ENCODE measurements at regions not wholly inside any gene's neighbourhood (a gene's known extent, or its start where the extent isn't known, plus 50 kb on each side); places are given as distances from the start of the nearest gene placed in this dataset.

DNA sequence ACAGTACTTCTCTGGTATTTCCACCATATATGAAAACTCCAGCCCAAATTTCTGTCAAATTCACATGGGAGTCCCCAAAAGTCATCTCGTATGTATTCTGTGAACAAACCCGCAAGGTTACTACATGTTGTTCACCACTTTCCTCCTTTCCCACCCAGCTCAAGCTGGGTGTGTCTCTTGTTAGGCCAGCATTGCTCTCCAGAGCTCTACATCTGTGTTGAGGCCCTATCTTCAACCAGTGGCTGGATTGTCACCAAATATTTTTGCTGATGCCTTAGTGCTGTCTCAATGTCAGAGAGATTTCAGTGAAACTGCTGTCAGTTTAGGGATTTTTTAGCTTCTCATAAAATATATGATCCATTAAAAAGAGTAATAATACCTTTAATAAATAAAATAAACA lies 230.9 kb downstream of the BTG1 start:
- DNase-seq = no peak

DNA sequence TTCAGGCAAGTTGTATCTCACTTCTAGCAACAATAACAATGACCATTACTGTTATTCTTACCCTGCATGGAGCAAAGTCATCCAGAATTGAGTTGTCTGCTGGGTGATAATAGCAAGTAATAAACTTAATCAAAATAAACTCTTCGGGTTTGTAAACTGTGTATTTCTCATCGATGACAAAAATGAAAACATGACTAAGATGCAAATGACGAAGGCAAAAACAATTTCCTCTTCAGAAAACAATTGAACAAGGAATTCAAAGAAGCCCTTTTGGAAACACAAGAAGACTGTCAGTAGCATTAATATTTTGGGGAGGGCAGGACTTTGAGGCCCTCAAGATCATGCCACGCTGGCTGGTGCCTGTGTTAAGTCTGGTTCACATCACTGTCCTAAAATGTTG lies 232.0 kb downstream of the BTG1 start:
- DNase-seq = no peak

DNA sequence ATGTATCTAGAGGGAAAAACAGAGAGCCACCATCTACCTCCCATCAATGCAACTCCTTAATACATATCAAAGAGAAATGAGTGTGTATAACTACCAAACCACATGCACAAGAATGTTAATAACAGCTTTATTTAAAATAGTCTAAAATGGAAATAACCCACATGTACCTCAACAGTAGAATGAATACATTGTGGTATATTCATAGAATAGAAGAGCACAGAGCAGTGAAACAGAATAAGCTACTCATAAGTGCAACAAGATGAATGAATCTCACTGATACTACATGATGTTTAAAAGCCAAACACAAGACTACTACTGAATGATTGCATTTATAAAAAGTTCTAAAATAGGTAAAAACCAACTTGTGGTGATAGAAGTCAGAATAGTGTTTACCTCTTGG lies 232.5 kb downstream of the BTG1 start:
- DNase-seq = no peak

- no peak for DNase-seq
Measured at GRCh38 chr12:91912178-91912577, 233.5 kb downstream of the BTG1 start.

DNA sequence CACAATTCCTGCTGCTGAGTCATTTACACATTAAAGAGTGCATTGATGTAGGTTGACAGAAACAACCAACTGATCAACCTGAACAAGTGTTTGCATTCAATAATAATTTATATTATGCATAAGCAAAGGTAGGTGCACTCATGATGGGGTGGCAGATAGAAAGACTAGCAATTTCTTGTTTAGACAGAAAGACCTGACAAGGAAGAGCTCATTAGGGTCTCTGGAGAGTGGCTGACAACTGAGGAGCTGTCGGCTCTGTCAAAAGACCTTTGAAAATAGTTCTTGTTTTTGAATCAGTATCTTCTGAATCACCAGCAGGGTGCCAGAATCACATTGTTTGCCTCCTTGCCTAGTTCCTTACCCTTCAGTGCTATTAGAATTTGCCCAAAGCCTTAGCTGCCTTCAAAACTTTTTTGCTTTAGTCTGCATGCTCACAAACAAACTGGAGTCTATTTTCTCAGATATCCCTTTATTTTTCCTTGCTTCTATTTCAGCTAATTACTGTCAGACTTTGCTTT lies 234.7 kb downstream of the BTG1 start:
- peak; percentile 44 for DNase-seq

DNA sequence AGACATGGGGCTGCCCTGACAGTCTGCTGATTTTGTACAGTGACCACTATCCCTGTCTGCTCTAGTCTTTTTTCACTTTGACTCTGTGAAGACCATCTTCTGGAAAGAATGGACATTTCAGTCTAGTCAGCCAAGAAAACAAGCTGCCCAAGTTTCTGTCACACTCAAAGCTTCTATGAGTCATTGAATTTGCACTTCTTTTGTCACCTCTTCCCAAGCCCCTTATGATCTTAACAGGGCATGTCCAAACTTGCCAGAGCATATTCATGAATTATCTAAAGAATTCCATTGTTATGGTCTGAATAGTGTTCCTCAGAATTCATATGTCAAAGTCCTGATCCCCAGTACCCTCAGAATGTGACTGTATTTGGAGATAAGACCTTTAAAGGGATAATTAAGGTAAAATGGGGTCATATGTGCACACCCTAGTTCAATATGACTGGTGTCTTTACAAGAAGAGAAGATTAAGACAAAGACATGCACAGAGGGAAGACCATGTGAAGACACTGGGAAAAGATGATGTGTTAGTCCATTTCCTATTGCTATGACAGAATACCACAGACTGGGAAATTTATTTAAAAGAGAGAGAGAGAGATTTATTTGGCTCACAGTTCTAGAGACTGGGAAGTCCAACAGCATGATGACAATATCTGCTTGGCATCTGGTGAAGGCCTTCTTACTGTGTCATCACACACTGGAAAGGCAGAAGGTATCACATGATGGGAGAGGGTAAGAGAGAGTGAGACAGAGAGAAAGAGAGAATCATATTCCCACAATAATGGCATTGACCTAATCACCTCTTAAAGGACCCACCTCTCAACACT lies 242.6 kb downstream of the BTG1 start:
- DNase-seq = no peak

DNA sequence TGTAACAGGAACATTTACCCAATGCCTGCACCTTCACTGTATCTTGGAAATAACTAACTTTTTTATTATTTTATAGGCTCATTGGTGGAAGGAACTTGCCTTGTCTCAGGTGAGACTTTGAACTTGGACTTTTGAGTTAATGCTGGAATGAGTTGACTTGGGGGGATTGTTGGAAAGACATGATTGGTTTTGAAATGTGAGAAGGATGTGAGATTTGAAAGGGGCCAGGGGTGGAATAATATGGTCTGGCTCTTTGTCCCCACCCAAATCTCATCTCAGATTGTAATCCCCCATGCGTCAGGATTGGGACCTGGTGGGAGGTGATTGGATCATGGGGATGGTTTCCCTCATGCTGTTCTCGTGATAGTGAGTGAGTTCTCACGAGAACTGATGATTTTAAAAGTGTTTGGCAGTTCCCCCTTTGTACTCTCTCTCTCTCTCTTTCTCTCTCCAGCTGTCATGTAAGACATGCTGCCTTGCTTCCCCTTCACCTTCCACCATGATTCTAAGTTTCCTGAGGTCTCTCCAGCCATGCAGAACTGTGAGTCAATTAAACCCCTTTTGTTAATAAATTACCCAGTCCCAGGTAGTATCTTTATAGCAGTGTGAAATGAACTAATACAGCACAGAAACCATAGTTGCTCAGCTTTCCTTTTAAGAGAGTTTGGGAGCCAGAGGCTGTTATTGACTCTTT lies 244.1 kb downstream of the BTG1 start:
- DNase-seq = no peak

- DNase-seq = no peak
Measured at GRCh38 chr12:91900971-91901370, 244.7 kb downstream of the BTG1 start.

- no peak for DNase-seq
Measured at GRCh38 chr12:91899056-91899455, 246.6 kb downstream of the BTG1 start.

DNA sequence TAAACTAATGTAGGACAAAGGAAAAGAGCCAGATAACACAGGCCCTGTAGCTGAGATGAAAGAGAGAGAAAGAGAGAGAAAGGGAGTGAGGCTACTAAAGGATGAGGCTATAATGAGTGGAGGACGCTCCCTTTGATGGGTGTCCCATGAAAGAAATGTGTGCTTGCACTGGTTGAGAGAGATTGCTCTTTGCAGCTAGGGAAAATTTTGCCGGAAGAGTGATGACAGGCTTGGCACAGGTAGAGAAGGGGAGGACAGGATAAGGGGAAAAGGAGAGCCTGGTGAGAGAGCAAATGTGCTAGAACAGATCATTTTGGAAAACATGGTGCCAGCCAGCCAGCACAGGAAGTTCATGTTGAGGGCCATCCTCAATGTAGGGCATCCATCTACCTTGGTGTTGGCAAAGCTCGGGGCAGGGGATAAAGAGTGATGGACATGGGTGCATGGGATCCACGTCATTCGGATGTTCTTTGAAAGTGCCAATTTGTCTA lies 248.6 kb downstream of the BTG1 start:
- DNase-seq = no peak

- peak; percentile 45 for DNase-seq
Measured at GRCh38 chr12:91896286-91897024, 249.2 kb downstream of the BTG1 start.

GRCh38 chr12:91894911-91895310 lies 250.7 kb downstream of the BTG1 start:
- DNase-seq = no peak

DNA sequence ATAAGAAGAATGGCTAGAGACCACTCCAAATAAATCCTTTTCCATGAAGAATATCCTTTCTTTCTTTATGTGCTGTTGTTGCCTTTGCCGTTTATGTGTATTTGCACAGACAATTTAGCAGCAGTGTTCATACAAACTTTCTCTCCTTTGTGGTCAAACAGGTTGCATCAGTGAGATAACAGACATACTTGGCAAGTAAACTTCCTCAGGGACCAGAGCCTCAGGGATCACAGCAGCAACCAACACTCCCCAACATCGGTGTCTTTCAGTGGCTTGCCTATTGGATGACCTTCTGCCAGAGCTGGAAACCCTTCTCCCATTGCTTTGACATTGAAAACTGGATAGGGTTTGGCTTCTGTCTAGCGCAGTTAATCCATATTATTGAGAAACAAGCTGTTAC lies 252.2 kb downstream of the BTG1 start:
- DNase-seq = no peak

GRCh38 chr12:91892081-91892855 lies 253.4 kb downstream of the BTG1 start:
- DNase-seq = no peak

DNA sequence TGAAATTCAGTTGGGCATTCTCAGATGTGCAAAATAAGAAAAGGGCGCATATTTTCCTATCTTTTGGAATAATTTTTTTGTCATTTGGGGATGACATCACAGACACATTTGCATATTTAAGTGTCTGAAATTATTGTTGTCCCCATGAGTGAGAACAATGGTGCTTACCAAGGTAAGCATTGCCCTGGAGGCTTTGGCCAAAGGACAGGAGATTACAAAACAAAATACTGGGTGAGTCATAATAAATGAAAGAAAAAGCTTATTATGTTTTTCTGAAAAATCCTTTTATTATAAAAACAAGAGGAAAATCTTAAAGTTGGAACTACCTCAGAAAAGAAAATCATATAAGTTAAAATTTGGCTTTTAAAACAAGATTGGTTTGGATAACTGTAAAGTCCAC lies 254.9 kb downstream of the BTG1 start:
- no peak for DNase-seq

DNA sequence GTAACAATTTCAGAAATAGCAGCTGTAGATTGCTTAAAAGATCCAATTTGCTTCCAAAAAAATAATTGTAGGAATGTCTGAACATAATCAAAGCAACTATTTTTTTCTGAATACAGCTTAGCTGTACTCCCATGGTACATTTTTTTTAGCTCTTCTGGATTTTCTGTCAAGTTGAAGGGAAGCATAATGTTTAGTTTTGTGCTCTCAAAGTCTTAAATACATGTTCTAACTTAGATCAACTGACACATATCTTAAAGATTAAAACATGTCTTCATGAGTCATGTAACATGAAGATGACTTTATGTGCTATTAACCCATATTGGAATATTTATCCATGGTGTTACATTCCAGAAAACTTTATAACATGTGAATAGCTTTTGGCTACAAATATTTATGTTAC lies 255.7 kb downstream of the BTG1 start:
- DNase-seq = no peak

DNA sequence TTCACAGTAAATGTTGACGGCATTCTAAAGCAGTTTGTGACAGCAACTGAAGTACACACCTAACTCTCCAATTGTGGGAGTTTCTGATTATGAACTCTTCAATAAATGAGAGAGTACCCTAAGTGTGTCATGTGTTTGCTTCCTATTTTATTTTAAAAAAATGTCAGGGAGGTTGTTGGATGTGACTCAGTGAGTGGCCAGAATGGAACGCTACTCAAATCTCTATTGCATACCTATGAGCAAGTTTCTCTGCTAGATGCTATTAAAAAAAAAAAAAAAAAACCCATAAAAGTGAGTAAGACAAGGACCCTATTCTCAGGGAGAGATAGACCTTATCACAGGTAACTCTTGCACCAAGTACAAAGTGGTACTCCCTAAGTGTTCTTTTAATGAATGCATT lies 256.6 kb downstream of the BTG1 start:
- no peak for DNase-seq

- no peak for DNase-seq
Measured at GRCh38 chr12:91887957-91888356, 257.7 kb downstream of the BTG1 start.

DNA sequence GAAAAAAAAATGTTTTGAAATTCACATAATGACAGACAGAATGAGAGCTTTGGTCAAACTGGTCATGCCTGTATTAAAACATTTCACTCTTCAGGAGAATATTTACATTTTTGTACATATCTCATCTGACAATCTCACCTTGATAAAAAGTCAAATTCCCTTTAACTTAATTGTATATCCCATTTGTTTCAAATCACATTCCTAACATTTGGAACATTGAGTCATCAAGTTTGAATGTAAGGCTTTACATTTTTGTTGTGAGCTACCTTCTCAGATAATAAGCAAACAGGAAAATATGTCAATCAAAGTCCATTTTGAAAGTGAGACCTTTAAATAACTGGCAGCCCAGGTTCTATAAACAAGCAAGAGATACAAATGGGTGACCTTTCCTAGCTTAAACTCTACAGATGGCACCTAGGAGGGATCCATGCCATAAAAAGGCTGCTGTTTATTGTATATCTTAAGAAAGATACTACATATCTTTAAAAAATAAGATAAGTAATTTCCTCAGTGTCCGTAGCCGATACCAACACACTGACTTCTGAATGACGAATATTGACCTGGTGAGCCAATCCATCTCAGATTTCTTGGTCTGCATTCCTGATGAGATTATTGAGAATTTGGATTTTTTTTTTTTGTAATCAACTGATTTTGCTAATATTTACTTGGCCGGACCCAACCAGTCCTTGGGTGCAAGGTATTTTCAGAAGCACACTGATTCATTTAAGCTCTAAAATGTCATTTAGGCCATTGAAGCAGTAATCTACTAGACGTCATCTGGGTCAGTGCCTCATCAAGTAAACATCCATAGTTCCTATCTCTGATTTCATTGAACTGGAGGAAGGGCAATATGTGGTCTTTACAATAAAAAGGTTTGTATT lies 259.6 kb downstream of the BTG1 start:
- DNase-seq = no peak

- no peak for DNase-seq
Measured at GRCh38 chr12:91884230-91884629, 261.4 kb downstream of the BTG1 start.

- DNase-seq = no peak
Measured at GRCh38 chr12:91883811-91884210, 261.8 kb downstream of the BTG1 start.

DNA sequence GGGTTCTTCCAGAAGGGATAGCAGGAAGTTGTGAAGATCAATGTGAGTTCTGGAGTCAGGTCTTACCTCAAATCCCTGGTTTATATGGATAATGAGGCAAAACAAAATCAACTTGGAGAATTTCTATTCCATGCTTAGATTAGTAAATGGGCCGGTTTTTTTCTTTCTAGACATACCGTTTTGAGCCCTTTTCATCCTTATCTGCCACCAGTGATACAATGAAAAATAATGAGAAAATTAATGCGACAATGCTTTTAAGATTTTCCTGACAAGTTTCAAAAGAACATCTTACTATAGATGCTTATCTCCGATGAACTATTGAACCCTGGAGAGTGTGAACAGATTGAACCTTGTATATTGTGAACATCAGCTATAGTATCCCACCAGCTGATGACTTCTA lies 262.7 kb downstream of the BTG1 start:
- no peak for DNase-seq
